H1 (cell line): ENCODE measurements at regions not wholly inside any gene's neighbourhood (a gene's known extent, or its start where the extent isn't known, plus 50 kb on each side); places are given as distances from the start of the nearest gene placed in this dataset.

ENCODE experiments used
- CTCF ChIA-PET: fragments of 300-600 bp; sonication (Branson Sonifier 250); formaldehyde crosslinking; loops from one replicate; lab custom pipeline; 2021; ENCODE audit not compliant: partially characterized antibody; lab: Charles Lee
- POLR2A ChIA-PET: fragments of 300-600 bp; sonication (Branson Sonifier 250); formaldehyde crosslinking; loops from one replicate; lab custom pipeline; 2021; ENCODE audit warnings: inconsistent platforms; ENCODE audit not compliant: partially characterized antibody; lab: Charles Lee
- DNase-seq, 2 experiments: peaks; one replicate each; pipeline versions ENCODE4 v3.0.0 to v3.0.0-alpha.2; 2010 to 2022; ENCODE audit warnings: low spot score in 2 of 2, low read depth in 1 of 2, mixed read lengths in 1 of 2
- FAIRE-seq: peaks from 2 replicates; lab custom pipeline; 2011; peaks lifted over from hg19 to GRCh38; lab: Jason Lieb, UNC
- H2AFZ ChIP-seq: 2 replicates; pipeline ENCODE4 v1.8.1; 2012; ENCODE audit warnings: low read length, inconsistent platforms
- H2AK5ac ChIP-seq: 2 replicates; pipeline ENCODE4 v1.6.1; 2013; ENCODE audit warnings: low read depth, low read length
- H2BK120ac ChIP-seq: replicated peaks from 2 replicates; pipeline ENCODE3; 2013; ENCODE audit warnings: low read depth, low read length, inconsistent platforms
- H2BK12ac ChIP-seq: 2 replicates; pipeline ENCODE4 v1.6.1; 2013; ENCODE audit warnings: low read depth, low read length
- H2BK15ac ChIP-seq: 2 replicates; pipeline ENCODE4 v1.6.1; 2013; ENCODE audit warnings: low read length
- H2BK20ac ChIP-seq: 2 replicates; pipeline ENCODE4 v1.6.1; 2013; ENCODE audit warnings: low read length
- H2BK5ac ChIP-seq: 2 replicates; pipeline ENCODE4 v1.6.1; 2013; ENCODE audit warnings: low read depth, low read length
- H3K14ac ChIP-seq: 2 replicates; pipeline ENCODE4 v1.6.1; 2013; ENCODE audit warnings: inconsistent platforms; ENCODE audit not compliant: insufficient read length
- H3K18ac ChIP-seq: 2 replicates; pipeline ENCODE4 v1.6.1; 2013; ENCODE audit warnings: low read length; ENCODE audit errors: extremely low read depth
- H3K23ac ChIP-seq: 2 replicates; pipeline ENCODE4 v1.6.1; 2013; ENCODE audit warnings: inconsistent platforms; ENCODE audit not compliant: insufficient read length
- H3K23me2 ChIP-seq: 2 replicates; pipeline ENCODE4 v1.6.1; 2013; ENCODE audit warnings: low read depth, low read length
- H3K27ac ChIP-seq: 2 replicates; pipeline ENCODE4 v1.6.1; 2011; ENCODE audit warnings: low read depth, low read length, inconsistent platforms
- H3K27me3 ChIP-seq, 4 experiments: replicated peaks in 1 of 4; 1 replicate in 1 of 4; 2 replicates in 3 of 4; pipeline versions ENCODE4 v1.6.1 to v1.8.1; 2011 to 2013; ENCODE audit warnings: low read length in 3 of 4, mild to moderate bottlenecking in 3 of 4, inconsistent platforms in 2 of 4, mixed read lengths in 2 of 4, moderate library complexity in 1 of 4; ENCODE audit not compliant: control insufficient read depth in 3 of 4, insufficient read depth in 3 of 4; ENCODE audit errors: extremely low read depth in 1 of 4
- H3K36me3 ChIP-seq, 4 experiments: 2 replicates each; pipeline versions ENCODE4 v1.6.1 to v1.8.1; 2011 to 2013; ENCODE audit warnings: mild to moderate bottlenecking in 4 of 4, low read length in 3 of 4, moderate library complexity in 2 of 4, control low read depth in 1 of 4, inconsistent platforms in 1 of 4; ENCODE audit not compliant: insufficient read depth in 4 of 4, control insufficient read depth in 2 of 4
- H3K4ac ChIP-seq: replicated peaks from 2 replicates; pipeline ENCODE3; 2013; ENCODE audit warnings: low read length, low read depth, mixed read lengths, inconsistent platforms; ENCODE audit not compliant: insufficient read length
- H3K4me1 ChIP-seq, 4 experiments: replicated peaks in 1 of 4; 1 replicate in 1 of 4; 2 replicates in 3 of 4; pipeline versions ENCODE4 v1.6.1 to v1.8.1; 2011 to 2013; ENCODE audit warnings: low read length in 3 of 4, inconsistent platforms in 2 of 4, mixed read lengths in 1 of 4; ENCODE audit not compliant: insufficient read depth in 4 of 4, control insufficient read depth in 3 of 4
- H3K4me2 ChIP-seq, 2 experiments: 2 replicates each; pipeline versions ENCODE4 v1.6.1 to v1.8.1; 2011 to 2013; ENCODE audit warnings: low read depth in 2 of 2, low read length in 2 of 2, control low read depth in 1 of 2, inconsistent platforms in 1 of 2, mild to moderate bottlenecking in 1 of 2; ENCODE audit not compliant: insufficient read depth in 1 of 2
- H3K4me3 ChIP-seq, 4 experiments: fragments of 200-600, 300-600 bp in 1 of 4; sonication (generic), shearing (Covaris generic), sonication (Bioruptor Twin) in 1 of 4; 2 replicates each; pipeline versions ENCODE4 v1.5.1 to v1.8.1; 2011 to 2016; ENCODE audit warnings: low read length in 4 of 4, low read depth in 3 of 4, control low read depth in 2 of 4, inconsistent platforms in 2 of 4, mild to moderate bottlenecking in 2 of 4, mixed read lengths in 1 of 4, moderate library complexity in 1 of 4; ENCODE audit not compliant: insufficient read depth in 2 of 4; ENCODE audit errors: extremely low read depth in 1 of 4
- H3K56ac ChIP-seq: replicated peaks from 2 replicates; pipeline ENCODE3; 2013; ENCODE audit warnings: low read depth, mild to moderate bottlenecking, mixed read lengths, low read length, inconsistent platforms; ENCODE audit not compliant: insufficient read length
- H3K79me1 ChIP-seq: 2 replicates; pipeline ENCODE4 v1.6.1; 2013; ENCODE audit warnings: low read depth, low read length, control low read depth
- H3K79me2 ChIP-seq, 2 experiments: 2 replicates each; pipeline versions ENCODE4 v1.6.1 to v1.8.1; 2012 to 2013; ENCODE audit warnings: low read length in 2 of 2, mild to moderate bottlenecking in 2 of 2, inconsistent platforms in 1 of 2; ENCODE audit not compliant: insufficient read depth in 2 of 2, control insufficient read depth in 1 of 2
- H3K9ac ChIP-seq, 4 experiments: replicated peaks in 1 of 4; 1 replicate in 1 of 4; 2 replicates in 3 of 4; pipeline versions ENCODE4 v1.6.1 to v1.8.1; 2011 to 2013; ENCODE audit warnings: low read depth in 3 of 4, low read length in 3 of 4, control low read depth in 2 of 4, mild to moderate bottlenecking in 2 of 4, moderate library complexity in 2 of 4, inconsistent platforms in 1 of 4; ENCODE audit errors: extremely low read depth in 1 of 4
- H3K9me3 ChIP-seq, 2 experiments: 2 replicates each; pipeline versions ENCODE4 v1.6.1 to v1.8.1; 2012 to 2013; ENCODE audit warnings: mild to moderate bottlenecking in 2 of 2, moderate library complexity in 2 of 2, control low read depth in 1 of 2, inconsistent platforms in 1 of 2, low read depth in 1 of 2, low read length in 1 of 2, mixed read lengths in 1 of 2; ENCODE audit not compliant: insufficient read depth in 2 of 2
- H4K20me1 ChIP-seq, 2 experiments: replicated peaks in 1 of 2; 2 replicates each; pipeline versions ENCODE3 to v1.8.1; 2011 to 2013; ENCODE audit warnings: inconsistent platforms in 2 of 2, low read length in 2 of 2, mild to moderate bottlenecking in 1 of 2; ENCODE audit not compliant: insufficient read depth in 2 of 2, control insufficient read depth in 1 of 2
- H4K5ac ChIP-seq: 2 replicates; pipeline ENCODE4 v1.6.1; 2013; ENCODE audit warnings: low read length, low read depth, mixed read lengths, inconsistent platforms; ENCODE audit not compliant: insufficient read length
- H4K8ac ChIP-seq: 2 replicates; pipeline ENCODE4 v1.8.0; 2013; ENCODE audit warnings: mild to moderate bottlenecking, moderate library complexity, low read length, inconsistent platforms; ENCODE audit not compliant: insufficient read depth; ENCODE audit errors: extremely low read depth
- H4K91ac ChIP-seq: replicated peaks from 2 replicates; pipeline ENCODE3; 2013; ENCODE audit warnings: low read length, mixed read lengths, inconsistent platforms; ENCODE audit not compliant: insufficient read length
- CTCF ChIP-seq, 3 experiments: IDR thresholded peaks; 1 replicate in 2 of 3; 2 replicates in 1 of 3; pipeline versions ENCODE4 v1.5.1 to v1.6.1; 2011; ENCODE audit warnings: low read length in 3 of 3, mild to moderate bottlenecking in 3 of 3, inconsistent platforms in 2 of 3, low read depth in 1 of 3, moderate library complexity in 1 of 3; ENCODE audit not compliant: insufficient read depth in 1 of 3; ENCODE audit errors: control extremely low read depth in 1 of 3
- HDAC6 ChIP-seq: IDR thresholded peaks from one replicate; pipeline ENCODE4 v1.7.1; 2012; ENCODE audit warnings: low read depth, mild to moderate bottlenecking, inconsistent platforms, low read length, moderate library complexity
- JUND ChIP-seq: IDR thresholded peaks from 2 replicates; pipeline ENCODE4 v1.6.1; 2011; ENCODE audit warnings: mild to moderate bottlenecking, improper control_type of control experiment, low read length
- NANOG ChIP-seq: IDR thresholded peaks from 2 replicates; pipeline ENCODE4 v1.6.1; 2011; ENCODE audit warnings: low read length, low read depth, mild to moderate bottlenecking, inconsistent platforms; ENCODE audit not compliant: insufficient read depth, poor library complexity, severe bottlenecking
- NRF1 ChIP-seq: IDR thresholded peaks from 2 replicates; pipeline ENCODE4 v1.6.1; 2011; ENCODE audit warnings: mild to moderate bottlenecking, low read depth, low read length, improper control_type of control experiment
- POLR2A ChIP-seq, 2 experiments: IDR thresholded peaks; 1 replicate in 1 of 2; 2 replicates in 1 of 2; pipeline ENCODE4 v1.6.1; 2011; ENCODE audit warnings: low read depth in 2 of 2, low read length in 2 of 2, mild to moderate bottlenecking in 2 of 2; ENCODE audit errors: control extremely low read depth in 1 of 2
- USF2 ChIP-seq: IDR thresholded peaks from 2 replicates; pipeline ENCODE4 v1.6.1; 2011; ENCODE audit warnings: low read length, improper control_type of control experiment
- WGBS, 2 experiments: shearing (Covaris generic) in 1 of 2; methylation state at CpG; one replicate each; pipeline versions ENCODE4 v1.1.6 to v1.1.7; 2013 to 2015; ENCODE audit warnings: low lambda C conversion rate in 2 of 2, mixed read lengths in 2 of 2, inconsistent platforms in 1 of 2, low coverage in 1 of 2, missing lambda C conversion rate in 1 of 2; ENCODE audit not compliant: insufficient replicate concordance in 2 of 2, insufficient coverage in 1 of 2, insufficient read length in 1 of 2; ENCODE audit errors: extremely low coverage in 1 of 2, missing lambda C conversion rate in 1 of 2; 5-methylcytosine and 5-hydroxymethylcytosine counted together

GRCh38 chr21:29240136-29240535, 58.6 kb upstream of the BACH1 start:
- Histone ChIP-seq H4K5ac (no peak overlapping the region), H2AK5ac (no peak overlapping the region), H2BK120ac (no peak overlapping the region), H3K23me2 (no peaks in the 10 kb centered on the region), H2BK20ac (no peak overlapping the region), H3K36me3 (no peaks in the 10 kb centered on the region), H3K4me3 (no peak overlapping the region), H3K4ac (no peak overlapping the region), H2AFZ (no peak overlapping the region), H2BK5ac (no peak overlapping the region), H2BK12ac (no peak overlapping the region), H3K14ac (no peak overlapping the region), H3K27me3 (no peaks in the 10 kb centered on the region), H3K27ac (no peak overlapping the region), H4K91ac (no peak overlapping the region), H2BK15ac (no peak overlapping the region), H3K23ac (no peak overlapping the region), H3K79me2 (no peaks in the 10 kb centered on the region), H3K9ac (no peak overlapping the region), H3K79me1 (no peaks in the 10 kb centered on the region), H3K56ac (no peak overlapping the region), H3K18ac (no peak overlapping the region), H4K8ac (no peak overlapping the region), H3K9me3 (no peaks in the 10 kb centered on the region), H3K4me1 (no peaks in the 10 kb centered on the region), H4K20me1 (no peaks in the 10 kb centered on the region), H3K4me2 (no peak overlapping the region)
- TF ChIP-seq POLR2A (IDR thresholded peaks at IDR 0.05; ENCODE audit: control extremely low read depth in 1 of 2, low read depth in 2 of 2, low read length in 2 of 2) (no peak), CTCF (IDR thresholded peaks at IDR 0.05; ENCODE audit: control extremely low read depth in 1 of 3, insufficient read depth in 1 of 3, low read depth in 1 of 3, low read length in 3 of 3) (no peak), NRF1 (no peak), NANOG (no peak), USF2 (no peak), JUND (no peak), HDAC6 (no peak)
- WGBS, 2 experiments, result 93% methylated on average over 1 of the region's 1 CpG; no CpG with 5 or more reads in 1 of the 2 experiments
- no peak for FAIRE-seq
- ChIA-PET CTCF (interaction anchor here (0.6 kb wide), 2 partner anchors 973 to 1640 kb away, joined by 3 read pairs; no protein-coding TSS in a partner anchor), POLR2A (no interaction called here)
- DNase-seq, result no peak
